ENCODE measurements at regions not wholly inside any gene's neighbourhood (a gene's known extent, or its start where the extent isn't known, plus 50 kb on each side); places are given as distances from the start of the nearest gene placed in this dataset.
"Not testable (repeated sequence)": the region's sequence is repeated elsewhere in the genome, so short reads cannot be mapped to it uniquely, and the experiment has no call there.

DNA sequence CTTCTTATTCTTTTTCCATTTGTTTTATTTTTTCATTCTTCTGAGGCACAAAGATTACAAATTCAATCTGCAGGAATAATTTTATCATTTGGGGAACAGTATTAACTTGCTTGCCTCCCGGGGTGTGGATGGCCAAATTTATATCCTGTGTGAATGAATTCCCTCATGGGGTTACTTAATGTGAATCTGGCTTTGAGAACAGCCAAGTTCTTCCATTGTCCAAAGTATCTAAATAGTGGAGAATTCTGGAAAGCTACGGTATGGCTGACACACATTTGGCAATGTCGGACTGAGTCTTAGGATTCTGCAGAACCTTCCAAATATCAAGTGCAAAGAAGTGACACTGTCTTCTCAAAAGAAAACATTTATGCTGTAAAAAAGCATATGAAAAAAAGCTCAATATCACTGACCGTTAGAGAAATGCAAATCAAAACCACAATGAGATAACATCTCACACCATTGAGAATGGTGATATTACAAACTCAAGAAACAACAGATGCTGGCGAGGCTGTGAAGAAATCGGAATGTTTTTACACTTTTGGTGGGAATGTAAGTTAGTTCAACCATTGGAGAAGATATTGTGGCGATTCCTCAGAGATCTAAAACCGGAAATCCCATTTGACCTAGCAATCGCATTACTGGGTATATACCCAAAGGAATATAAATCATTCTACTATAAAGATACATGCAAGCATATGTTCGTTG, 620.2 kb downstream of the EFNB2 start:
- no peak for DNase-seq

DNA sequence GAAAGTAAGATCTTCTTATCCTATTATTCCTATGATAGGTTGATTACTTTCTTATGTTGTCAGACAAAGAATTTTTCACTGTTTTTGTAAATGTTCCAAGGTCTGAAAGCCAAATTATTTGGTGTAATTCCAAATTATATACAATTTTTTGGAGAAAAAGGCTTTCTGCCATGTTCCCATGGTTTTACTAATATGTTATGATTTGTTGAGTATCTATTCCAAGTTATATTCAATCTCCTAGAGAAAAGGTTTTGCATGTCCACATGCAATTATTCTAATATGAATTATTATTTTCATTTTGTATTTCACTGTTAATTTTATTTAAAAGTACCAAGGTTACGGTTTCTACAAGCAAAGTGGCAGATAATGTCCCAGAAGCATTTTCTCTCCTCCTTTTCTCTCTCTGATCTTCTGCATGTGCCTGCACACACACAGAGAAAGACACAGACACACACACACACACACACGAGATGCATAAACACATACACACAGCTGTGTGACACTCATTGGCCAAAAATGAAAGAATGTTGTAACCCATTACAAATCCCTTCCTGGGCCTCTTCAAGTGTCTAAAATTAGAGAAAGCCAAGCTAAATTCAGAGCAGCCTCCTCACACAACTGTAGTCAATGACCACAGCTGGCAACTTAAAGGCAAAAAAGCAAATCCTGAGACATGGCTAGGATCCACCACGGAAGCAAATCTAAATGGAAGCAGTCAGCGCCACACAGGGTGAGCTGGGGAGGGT, 621.0 kb downstream of the EFNB2 start:
- DNase-seq: no peak

- no peak for DNase-seq
Observed at GRCh38 chr13:105908586-105908985, 626.9 kb downstream of the EFNB2 start.

DNA sequence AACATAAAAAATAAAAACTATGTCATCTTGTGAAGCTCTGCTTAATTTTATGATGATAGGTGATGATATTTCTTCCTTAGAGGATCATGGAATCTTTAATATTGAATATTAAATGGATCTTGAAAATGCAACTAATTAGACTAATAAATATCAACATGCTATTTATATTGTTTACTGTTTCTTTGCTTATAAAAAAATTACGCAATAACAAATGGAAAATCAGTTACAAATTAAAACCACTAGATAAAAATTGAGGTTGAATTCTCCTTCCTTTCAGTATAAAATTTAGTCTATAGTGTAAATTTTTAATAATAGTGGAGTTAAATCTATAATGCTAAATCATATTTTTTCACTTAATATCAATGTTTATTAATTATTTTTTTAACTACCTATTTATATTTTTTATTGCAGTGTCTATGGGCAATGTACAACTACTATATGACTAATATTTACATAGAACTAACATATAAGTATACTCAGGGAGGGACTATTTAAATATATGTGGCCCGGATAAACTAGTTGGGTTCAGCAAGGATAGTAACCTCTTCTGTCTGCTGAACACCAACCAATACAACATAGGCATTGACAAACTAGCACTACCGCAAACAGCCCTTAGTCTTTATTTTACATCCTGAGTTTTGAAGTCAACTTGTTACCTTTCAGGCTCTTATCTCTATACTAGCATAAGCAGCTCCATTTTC, 628.0 kb downstream of the EFNB2 start:
- no peak for DNase-seq

GRCh38 chr13:105906746-105907145, 628.7 kb downstream of the EFNB2 start:
- no peak for DNase-seq

GRCh38 chr13:105904034-105904742, 631.3 kb downstream of the EFNB2 start:
- DNase-seq: no peak

DNA sequence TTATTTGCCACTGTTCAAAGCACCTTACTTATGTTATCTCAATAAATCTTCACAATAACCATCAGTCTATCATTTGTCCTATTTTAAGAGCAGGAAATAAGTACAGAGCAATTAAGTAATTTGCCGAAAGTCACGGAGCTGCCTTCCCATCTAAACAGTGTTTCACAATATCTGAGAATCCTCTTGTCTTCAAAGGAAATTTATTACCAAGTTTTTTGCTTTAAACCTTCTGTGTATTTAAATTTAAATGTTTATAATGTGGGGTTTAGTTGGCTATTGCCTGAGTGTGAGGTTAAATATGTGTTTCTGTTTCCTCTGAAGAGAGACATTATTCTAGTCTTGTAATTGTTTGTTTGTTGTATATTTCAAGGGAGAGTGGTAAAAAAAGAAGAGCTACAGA, 633.1 kb downstream of the EFNB2 start:
- no peak for DNase-seq

DNA sequence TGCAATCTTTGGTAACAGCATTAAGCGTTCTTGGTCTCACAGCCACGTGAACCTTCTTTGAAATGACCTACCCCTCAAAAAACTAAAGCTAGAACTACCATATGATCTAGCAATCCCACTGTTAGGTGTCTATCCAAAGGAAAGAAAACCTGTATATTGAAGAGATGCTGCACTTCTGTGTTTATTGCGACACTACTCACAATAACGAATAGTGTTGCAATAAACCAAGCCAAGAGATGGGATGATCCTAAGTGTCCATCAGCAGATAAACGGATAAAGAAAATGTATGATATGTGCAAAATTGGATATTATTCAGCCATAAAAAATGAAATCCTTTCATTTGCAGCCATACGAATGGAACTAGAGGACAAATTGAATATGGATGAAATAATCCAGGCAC, 637.9 kb downstream of the EFNB2 start:
- no peak for DNase-seq

DNA sequence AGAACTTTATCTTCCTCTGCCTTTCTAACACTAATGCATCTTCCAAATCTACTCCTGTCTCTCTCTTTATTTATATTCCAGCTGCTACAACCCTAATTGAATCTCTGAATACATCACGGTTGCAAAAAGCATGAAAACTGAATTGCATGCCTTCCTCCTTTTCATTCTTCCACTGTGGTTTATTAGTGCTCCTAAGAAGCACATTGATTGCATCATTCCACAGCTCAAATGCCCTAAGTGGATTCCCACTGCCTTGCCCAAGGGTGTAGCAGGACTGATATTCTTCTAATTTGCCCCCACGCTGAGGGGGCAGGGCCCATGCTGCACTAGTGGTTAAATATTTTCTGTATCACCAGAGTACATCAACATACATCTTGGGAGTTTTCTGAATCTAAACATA, 640.8 kb downstream of the EFNB2 start:
- no peak for DNase-seq

DNA sequence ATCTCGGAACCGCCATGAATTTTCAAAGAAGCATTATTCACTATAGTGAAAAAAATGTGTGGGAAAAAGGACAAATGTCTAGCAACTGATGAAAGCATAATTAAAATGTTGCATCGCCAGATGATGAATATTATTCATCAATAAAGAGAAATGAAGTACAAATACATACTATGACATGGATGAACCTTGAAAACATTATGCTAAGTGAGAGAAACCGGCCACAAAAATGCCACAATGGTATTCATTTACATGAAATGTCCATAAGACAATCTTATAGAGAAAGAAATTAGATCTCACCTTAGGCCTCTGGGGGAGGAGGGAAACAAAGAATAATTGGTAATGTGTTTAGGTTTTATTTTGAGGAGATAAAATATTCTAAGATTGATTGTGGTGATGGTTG, 645.0 kb downstream of the EFNB2 start:
- no peak for DNase-seq

GRCh38 chr13:105878119-105878700, 657.3 kb downstream of the EFNB2 start:
- no peak for DNase-seq

DNA sequence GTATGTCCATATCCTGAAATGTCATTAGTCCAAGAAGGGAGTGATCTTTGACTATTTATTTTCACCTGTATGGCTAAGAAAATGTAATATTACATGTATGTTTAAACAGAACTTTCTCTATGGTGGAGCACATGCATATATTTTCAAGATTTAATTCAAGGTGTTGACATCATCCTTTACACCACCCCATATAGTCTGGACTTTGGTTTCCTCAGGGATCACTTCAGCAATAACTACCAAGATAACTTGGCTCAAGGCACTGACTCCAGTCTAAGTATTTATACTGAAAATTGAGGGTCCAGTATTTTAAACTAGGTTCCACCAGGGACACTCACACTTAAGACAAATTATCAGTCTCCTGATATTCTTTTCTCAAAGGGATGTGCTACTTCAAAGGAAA, 660.6 kb downstream of the EFNB2 start:
- DNase-seq: no peak

DNA sequence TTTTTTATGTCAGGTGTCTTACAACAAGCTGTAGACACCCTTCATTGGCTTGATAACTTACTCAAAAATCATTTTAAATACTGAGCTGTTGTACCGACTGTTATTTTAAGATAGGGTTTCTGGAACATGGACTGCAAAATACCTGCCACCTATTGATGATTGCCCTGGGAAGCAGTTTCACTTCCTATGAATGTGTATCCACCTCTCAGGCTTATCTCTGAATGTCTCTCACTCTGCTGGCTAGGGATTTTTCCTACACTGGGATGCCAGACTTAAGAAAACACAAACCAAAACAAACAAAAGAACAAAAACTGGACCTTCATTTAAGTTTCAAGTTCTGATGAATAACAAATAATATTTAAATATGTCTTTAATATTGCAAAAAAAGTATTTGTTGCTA, 663.7 kb downstream of the EFNB2 start:
- no peak for DNase-seq

- no peak for DNase-seq
Observed at GRCh38 chr13:105871326-105871725, 664.1 kb downstream of the EFNB2 start.

DNA sequence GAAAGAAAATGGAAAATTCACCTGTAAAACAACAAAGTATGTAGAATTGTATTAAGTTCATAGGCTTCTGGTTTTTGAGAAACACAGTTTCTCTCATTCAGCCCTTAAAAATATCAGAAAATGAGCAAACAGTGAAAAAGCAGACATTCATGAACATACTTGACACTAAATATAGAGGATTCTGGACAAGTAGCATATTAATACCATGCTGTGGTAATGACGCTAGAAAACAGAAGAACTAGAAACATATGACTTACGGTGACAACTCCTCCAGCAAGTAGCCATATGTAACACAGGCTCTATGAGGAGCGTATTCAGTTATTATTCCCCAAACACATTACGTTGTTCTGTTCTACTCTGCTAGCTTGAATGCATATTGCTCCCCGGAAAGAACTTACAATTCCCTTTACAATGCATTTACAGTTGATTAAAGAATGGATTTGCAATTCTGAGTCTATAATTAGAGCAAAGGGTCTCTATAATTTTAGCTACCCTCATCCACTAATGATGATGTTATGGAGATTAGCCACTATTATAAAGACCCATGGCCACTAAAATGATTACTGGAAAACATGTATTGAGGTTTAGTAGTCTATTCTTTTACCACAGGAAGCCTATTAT, 672.1 kb downstream of the EFNB2 start:
- DNase-seq: no peak

DNA sequence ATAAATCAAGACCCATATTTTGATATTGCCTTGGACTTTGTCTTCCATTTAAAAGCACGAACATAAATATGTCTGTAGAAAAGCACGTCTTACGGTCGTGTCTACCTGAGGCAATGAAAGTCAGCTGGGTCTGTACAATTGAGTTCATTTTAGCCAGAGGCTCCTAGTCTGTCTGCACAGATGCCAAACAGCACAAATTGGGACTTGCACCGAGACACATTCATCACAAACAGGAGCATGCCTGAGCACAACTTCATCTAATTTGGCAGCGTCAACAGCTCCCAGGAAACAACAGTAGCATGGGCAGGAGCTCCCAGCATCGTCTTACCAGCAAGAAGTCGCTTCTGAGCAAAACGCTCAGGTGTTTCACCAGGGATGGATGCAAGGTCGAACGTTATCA, 687.0 kb downstream of the EFNB2 start:
- no peak for DNase-seq

DNA sequence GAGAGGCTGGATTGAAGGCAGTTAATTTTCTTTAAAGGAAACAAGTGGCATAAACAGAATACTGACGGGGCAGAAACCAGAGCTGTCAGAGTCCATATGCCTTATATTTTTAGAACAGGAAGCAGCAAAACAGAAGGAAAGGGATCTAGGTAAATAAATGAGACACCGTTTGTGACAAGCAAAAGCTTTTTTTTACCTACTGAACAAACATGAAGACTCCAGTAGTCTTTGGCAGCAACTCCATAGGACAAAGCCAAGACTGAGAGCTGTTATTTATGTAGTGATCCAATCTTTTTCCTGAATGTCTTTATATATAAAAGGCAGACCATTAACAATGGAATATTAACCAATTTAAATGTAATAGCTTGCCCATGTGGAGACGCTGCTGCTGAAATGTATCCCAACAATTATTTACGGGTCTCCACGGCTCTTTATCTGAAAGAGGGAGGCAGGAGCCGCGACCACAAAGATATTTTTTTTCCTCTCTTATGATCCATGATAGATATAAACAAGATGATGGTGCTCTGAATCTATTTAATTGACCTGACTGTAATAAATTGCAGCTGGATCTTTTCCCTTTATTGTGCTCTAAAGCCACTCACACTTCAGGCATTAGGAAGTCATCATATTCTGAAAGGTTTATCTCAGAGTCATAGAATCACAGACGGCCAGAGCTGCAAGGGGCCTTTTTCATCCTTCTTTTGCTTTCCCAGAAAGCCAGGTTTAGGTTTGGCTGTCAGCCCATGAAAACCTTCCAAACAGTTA, 687.8 kb downstream of the EFNB2 start:
- DNase-seq: no peak

GRCh38 chr13:105846923-105847322, 688.5 kb downstream of the EFNB2 start:
- no peak for DNase-seq

DNA sequence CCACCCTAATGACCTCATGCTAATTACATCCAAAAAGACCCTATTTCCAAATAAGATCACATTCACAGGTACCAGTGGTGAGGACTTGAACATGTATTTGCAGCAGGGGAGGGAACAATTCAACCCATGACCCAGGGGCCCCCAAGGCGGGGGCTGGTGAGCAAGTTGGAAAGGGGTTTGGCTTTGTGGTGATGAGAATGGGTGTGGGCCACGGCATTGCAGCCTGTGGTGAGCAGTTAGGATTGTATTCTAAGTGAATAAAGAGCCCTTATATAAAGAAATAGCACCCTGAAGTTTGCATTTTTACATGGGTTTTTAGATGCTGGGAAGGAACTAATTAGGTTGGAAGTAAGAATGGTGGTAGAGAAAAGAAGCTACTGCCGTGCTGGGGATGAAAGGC, 694.2 kb downstream of the EFNB2 start:
- no peak for DNase-seq

DNA sequence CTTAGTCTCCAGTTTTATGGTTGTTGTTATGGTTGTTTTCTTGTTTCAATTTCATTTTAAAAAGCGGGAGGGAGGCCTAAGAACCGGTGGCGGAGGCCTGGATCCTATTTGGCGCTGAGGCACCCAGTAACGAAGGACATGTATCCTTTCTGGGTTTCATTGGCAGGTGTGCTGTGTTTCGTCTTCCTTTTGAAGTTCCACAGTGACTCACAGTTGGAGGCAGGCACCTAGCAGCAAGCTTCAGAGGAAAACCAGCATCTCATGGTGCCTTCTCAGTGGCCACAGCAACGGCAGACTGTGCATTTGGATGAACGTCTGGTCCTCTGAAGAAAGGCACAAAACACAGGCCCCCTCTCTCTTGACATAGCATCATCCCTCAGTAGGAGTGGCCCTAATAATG, 697.2 kb downstream of the EFNB2 start:
- DNase-seq: no peak

GRCh38 chr13:105837295-105837694, 698.2 kb downstream of the EFNB2 start:
- not testable (repeated sequence) for DNase-seq

DNA sequence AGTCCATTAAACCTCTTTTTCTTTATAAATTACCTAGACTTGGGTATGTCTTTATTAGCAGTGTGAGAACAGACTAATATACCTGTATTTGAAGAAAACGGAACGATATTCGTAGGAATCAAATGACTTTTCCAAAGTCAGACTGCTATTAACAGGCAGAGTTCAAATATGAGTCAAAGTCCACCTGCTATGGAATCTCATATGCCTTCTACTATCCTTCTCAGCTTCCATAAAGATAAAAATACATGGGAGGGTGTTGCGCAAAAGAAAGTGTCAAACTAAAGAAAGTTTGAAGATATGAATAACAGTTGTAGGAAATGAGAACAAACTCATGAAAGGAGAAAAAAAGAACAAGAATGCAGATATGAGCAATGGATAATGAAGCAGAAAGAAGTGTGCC, 704.6 kb downstream of the EFNB2 start:
- DNase-seq: no peak

Measured in activated gamma-delta T cell (primary cell).